NCI-H187 (cell line): ENCODE measurements at regions not wholly inside any gene's neighbourhood (a gene's known extent, or its start where the extent isn't known, plus 50 kb on each side); places are given as distances from the start of the nearest gene placed in this dataset.
"Not testable (repeated sequence)": the region's sequence is repeated elsewhere in the genome, so short reads cannot be mapped to it uniquely, and the experiment has no call there.

ENCODE experiments used
- DNase-seq, 2 experiments: peaks; one replicate each; lab custom pipeline; 2025; lab: John Stamatoyannopoulos, UW

- DNase-seq: no peak
Measured at GRCh38 chr7:115210552-115210951, 288.7 kb downstream of the MDFIC start.

GRCh38 chr7:115208710-115209560 lies 287.0 kb downstream of the MDFIC start:
- no peak for DNase-seq

DNA sequence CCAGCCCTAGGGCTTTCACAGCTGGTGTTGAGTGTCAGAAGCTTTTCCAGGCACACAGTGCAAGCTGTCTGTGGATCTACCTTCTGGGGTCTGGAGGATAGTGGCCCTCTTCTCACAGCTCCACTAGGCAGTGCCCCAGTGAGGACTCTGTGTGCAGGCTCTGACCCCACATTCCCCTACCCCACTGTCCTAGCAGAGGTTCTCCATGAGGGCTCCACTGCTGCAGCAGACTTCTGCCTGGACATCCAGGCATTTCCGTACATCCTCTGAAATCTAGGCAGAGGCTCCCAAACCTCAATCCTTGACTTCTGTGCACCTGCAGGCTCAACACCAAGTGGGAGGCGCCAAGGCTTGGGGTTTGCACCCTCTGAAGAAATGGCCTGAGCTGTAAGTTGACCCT lies 284.5 kb downstream of the MDFIC start:
- not testable (repeated sequence) for DNase-seq

- DNase-seq: no peak
Measured at GRCh38 chr7:115198143-115198542, 276.2 kb downstream of the MDFIC start.

- DNase-seq: no peak
Measured at GRCh38 chr7:115195208-115195607, 273.3 kb downstream of the MDFIC start.

DNA sequence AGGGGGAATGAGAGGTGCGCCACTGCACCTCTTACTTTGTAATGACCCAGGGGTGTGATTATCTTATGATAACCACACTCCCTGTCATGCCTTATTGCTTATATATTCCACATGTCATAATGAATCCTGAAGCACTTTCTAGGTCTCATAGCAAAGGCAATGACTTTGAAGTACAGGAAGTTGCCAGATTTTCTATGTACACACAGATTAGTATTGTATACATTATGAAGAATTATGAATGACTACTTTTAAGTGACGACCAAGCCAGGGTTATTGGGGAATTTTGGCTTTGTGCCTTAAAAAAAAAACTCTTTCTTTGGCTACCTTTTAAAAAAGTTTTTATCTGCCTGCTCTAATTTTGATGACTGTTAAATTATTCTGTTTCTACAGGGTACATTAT lies 269.6 kb downstream of the MDFIC start:
- DNase-seq: no peak

GRCh38 chr7:115183431-115184057 lies 261.6 kb downstream of the MDFIC start:
- DNase-seq: no peak

DNA sequence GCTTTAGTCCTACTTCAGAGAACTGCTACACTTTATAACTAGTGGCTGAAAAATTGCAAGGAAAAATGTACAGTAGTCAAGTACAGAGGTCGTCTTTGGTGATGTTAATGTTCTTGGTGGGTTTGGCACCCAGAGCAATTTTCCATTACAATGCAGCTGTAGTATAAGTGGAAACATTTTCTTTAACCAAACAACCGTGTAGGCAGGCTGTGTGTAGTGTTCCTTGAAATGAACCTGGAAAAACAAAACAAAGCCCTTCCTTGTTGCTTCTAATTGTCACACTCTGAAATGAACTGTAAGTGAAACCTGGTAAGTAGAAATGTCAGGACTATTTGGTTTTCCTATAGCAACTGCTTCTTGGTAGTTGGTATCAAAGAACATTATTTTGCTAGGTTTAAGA lies 256.9 kb downstream of the MDFIC start:
- DNase-seq: no peak

GRCh38 chr7:115177823-115178222 lies 255.9 kb downstream of the MDFIC start:
- no peak for DNase-seq

- no peak for DNase-seq
Measured at GRCh38 chr7:115177103-115177502, 255.2 kb downstream of the MDFIC start.

- DNase-seq: not testable (repeated sequence)
Measured at GRCh38 chr7:115172397-115172796, 250.5 kb downstream of the MDFIC start.

DNA sequence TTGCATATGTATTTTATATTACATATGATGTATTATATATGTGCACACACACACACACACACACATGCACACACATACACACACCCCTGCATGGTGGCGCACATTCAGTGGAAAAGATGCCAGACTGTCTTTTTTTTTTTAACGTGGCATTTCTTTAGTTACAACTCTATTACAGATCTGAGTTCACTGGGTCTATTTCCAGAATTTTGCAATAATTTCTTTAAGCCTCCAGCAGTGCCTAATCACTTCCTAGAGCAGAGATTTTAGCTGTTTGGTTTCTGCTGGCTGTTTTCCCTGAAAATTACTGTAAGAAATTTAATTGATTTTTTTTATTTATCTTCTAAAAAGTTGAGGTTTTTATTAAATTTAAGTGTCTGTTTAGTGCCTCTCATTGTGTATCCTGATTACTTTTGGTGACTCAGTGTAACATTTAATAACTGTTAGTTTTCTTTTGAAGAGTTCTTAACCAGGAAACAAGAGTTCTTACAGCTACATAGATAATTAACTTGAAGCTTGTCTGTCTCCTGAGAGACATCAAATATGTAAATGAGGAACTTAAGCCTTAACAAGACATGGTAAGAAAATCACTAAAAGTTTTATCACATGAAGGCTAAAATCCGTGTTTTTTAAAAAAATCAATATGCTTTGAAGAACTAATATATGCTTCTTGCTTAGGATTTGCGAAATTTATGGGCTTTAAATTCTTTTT lies 232.0 kb downstream of the MDFIC start:
- no peak for DNase-seq

DNA sequence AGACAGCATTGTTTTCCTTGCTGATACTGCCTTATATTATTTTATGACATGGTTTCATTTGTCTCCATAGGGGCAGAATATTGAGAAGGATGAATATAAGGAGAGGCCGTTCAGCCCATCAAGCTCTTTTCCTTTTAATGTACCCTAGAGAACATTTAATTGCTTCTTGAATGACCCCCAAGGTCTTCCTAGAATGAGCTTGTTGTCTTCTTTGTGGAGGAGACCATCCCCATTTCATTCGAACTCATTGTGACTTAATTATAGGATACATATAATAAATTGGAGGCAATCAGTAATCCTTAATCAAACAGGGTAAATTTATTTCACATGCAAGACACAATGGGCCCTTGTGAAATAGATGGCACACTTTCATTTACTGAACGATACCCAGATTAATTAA lies 231.3 kb downstream of the MDFIC start:
- no peak for DNase-seq

- DNase-seq: no peak
Measured at GRCh38 chr7:115146148-115146547, 224.3 kb downstream of the MDFIC start.

GRCh38 chr7:115145512-115145911 lies 223.6 kb downstream of the MDFIC start:
- DNase-seq: no peak

DNA sequence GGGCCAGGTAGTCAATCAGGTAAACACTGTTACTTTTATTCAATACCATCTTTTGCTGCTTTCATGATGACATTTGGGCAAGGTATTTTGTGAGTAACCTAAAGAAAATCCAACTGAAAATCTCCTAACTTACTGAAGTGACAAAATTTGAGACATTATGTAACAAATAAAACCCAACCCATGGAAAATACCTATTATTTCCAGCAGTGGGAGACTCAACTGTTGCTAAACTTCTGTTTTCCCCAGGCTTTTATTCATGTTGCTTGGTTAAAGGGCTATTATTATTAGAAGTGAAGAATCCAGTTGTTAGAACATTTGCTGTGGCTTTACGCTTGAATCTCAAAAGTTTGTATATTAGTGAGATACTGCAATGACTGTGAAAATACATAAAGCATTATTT lies 215.9 kb downstream of the MDFIC start:
- DNase-seq: no peak

DNA sequence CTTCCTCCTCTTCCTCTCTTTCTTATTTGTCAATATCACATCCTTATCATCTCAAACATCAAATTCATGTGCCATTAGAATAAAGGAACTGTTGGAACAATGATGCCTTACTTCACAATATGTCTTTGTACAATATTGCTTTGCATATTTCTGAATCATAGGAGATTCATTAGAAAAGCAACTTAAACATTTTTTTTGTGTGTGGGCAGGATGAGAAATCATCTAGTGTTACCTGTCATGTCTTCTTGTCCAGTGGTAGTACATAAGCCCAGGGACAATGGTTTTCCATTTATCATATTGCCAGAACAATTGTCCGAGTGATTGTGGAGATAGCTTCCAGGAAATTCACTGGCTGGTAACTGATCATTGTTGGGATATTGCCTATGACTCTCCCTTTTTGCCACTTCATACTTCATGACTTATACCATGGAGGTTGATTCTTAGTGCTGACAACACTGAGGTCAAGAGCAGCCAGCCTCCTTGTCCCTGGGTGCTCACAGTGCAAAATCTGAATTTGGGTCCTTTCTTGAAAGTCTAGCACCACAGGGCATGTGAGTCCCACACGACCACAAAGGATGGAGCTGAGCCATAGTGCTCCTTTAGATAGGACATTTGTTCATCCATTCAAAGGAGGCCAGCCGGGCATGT lies 215.0 kb downstream of the MDFIC start:
- DNase-seq: no peak

DNA sequence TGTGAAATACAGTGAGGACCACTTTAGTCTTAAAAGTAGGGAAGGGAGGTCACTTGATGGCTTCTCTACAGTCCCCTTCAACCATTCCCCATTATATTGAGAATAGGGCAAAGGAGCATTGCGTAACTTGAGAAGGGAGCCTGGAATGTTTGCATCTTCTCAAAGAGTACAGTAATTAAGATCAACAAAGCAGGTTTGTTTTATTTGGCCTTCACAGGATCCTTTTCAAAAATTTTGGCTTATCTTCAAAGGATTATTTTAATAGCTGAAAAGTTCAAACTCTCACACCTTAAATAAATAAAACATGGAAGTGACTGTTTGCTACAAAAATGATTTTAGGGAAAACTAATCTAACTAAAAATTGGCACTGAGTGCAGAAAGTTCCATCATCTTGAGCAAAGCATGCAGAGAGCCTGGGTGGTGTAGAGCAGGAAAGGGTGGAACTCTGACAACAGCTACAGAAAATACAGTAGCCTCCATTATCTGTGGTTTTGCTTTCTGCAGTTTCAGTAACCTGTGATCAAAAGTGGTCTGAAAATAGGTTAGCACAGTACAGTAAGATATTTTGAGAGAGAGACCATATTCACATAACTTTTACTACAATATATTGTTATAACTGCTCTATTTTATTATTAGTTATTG lies 214.0 kb downstream of the MDFIC start:
- DNase-seq: no peak

DNA sequence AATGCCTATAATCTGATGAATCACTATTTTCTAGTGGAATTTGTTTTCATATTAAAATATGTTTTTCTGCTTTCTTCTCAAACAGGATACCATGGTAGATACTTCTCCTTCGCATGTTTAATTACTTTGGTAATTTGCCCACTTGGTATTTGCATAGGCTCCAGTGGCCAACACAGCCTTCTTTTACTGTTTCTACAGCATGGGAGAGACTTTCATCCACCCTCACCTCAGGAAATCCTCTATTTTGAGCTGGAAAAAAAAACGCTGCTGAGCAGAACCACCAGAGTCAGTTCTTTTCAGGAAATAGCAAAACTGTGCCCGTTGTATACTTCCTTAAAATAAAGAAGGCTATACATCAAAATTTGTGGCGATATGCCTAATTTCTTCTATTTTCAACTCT lies 213.3 kb downstream of the MDFIC start:
- no peak for DNase-seq

- DNase-seq: no peak
Measured at GRCh38 chr7:115133248-115133647, 211.4 kb downstream of the MDFIC start.

GRCh38 chr7:115132096-115132495 lies 210.2 kb downstream of the MDFIC start:
- DNase-seq: no peak

DNA sequence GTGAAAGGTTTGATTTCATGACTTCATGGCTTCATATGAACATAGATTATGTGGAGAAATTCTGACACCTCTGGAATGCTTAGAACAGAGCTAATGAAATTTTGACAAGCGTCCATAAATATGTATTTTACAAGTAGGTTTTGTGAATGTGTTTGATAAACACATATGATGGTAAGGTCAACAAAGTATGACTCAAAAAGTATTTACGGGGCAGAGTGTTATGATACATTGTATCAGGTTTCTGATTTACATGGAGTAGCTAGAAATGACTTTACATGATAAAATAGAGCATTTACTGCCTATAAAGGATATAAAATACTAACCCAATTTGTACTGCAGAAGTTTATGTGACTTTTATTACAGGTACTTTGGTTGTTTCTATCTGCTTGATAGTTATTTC lies 206.3 kb downstream of the MDFIC start:
- DNase-seq: no peak
